ENCODE measurements at regions not wholly inside any gene's neighbourhood (a gene's known extent, or its start where the extent isn't known, plus 50 kb on each side); places are given as distances from the start of the nearest gene placed in this dataset.

DNA sequence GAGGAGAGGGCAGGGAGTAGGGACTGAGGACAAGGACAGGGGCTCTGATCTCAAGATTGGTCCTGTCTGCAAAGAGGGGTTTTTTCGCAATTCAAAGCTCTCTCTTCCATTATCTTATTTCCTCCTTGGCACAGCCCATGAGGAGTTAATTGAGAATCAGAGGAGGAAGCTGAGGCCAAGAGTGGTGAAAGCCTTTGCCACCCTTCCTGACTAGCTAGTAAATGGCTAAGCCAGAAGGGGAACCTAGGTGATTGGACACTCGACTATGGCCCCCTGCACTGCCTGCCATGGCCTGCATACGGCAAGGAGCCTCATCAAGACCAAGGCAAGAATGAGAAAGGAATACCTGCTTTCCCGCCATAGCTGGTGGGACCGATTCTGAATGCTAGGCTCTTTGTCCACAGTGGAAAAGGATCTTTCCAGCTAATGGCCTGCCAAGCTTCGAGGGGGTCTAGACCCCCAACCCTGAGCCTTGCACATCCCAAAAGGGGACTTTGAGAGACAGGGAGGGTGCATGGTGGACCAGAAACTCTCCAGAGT, 237.9 kb downstream of the HAUS1 start:
- DNase-seq (ENCODE audit: low spot score, unreplicated experiment) = no peak
- Mint-ChIP-seq H3K36me3 (ENCODE audit: insufficient read depth) (no peaks in the 10 kb centered on the region), H3K9me3 (ENCODE audit: low read depth) (no peaks in the 10 kb centered on the region), H3K27me3 (no peaks in the 10 kb centered on the region), H3K4me1 (ENCODE audit: low read depth) (peaks cover 47% of the 10 kb centered on the region), H3K4me3 (ENCODE audit: low read depth) (no peak overlapping the region), H3K27ac (no peak overlapping the region)
- TF ChIP-seq, protein P1, sequence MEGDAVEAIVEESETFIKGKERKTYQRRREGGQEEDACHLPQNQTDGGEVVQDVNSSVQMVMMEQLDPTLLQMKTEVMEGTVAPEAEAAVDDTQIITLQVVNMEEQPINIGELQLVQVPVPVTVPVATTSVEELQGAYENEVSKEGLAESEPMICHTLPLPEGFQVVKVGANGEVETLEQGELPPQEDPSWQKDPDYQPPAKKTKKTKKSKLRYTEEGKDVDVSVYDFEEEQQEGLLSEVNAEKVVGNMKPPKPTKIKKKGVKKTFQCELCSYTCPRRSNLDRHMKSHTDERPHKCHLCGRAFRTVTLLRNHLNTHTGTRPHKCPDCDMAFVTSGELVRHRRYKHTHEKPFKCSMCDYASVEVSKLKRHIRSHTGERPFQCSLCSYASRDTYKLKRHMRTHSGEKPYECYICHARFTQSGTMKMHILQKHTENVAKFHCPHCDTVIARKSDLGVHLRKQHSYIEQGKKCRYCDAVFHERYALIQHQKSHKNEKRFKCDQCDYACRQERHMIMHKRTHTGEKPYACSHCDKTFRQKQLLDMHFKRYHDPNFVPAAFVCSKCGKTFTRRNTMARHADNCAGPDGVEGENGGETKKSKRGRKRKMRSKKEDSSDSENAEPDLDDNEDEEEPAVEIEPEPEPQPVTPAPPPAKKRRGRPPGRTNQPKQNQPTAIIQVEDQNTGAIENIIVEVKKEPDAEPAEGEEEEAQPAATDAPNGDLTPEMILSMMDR (IDR thresholded peaks at IDR 0.05; ENCODE audit: unreplicated experiment) = no peak

DNA sequence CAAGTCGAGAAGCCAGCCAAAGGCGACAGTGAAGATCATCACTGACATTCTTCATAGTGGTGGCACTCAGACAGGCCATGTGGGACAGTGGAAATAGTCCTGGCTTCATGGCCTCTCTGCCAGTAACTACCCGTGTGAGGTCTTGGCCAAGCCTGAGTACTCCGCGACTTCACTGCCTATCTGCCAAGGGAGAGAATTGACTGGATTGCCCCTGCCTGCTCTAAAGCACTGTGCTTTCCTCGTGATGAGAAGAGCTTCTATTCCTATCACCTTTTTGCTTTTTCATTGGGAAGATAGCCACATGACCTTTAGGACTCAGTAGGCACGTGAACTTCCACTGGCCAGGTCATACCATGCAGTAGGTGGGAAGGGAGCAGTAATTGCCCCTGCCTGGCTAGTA, 239.3 kb downstream of the HAUS1 start:
- Mint-ChIP-seq H3K4me3 (ENCODE audit: low read depth) (no peak overlapping the region), H3K9me3 (ENCODE audit: low read depth) (no peaks in the 10 kb centered on the region), H3K36me3 (ENCODE audit: insufficient read depth) (no peaks in the 10 kb centered on the region), H3K27me3 (no peaks in the 10 kb centered on the region), H3K27ac (no peak overlapping the region), H3K4me1 (ENCODE audit: low read depth) (peaks cover 33% of the 10 kb centered on the region)
- no peak for DNase-seq (ENCODE audit: low spot score, unreplicated experiment)
- TF ChIP-seq, protein P1 (IDR thresholded peaks at IDR 0.05; ENCODE audit: unreplicated experiment) = no peak

DNA sequence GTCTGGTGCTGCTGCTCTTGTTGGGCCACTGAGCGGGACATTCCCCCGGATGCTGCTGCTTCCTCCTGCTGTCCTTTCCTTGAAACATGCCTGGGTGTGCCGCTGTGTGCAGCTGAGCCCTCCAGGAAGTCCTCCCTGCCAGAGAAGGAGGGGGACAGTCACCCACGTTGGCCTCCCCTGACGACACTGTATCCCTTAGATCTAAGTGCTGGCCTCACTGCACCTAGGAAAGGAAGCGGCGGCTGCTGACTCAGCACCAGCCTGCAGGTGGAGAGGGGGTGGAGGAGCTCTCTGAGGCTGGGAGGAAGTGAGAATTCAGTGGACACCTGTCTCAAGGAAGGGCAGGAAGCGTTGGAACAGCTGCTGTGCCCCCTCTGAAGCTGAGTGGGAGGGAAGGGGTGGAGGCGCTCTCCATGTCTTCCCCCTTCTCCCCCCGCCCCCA, 239.8 kb downstream of the HAUS1 start:
- Mint-ChIP-seq H3K27ac (no peak overlapping the region), H3K4me1 (ENCODE audit: low read depth) (peaks cover 28% of the 10 kb centered on the region), H3K27me3 (no peaks in the 10 kb centered on the region), H3K9me3 (ENCODE audit: low read depth) (no peaks in the 10 kb centered on the region), H3K36me3 (ENCODE audit: insufficient read depth) (no peaks in the 10 kb centered on the region), H3K4me3 (ENCODE audit: low read depth) (no peak overlapping the region)
- no peak for DNase-seq (ENCODE audit: low spot score, unreplicated experiment)
- TF ChIP-seq, protein P1 (IDR thresholded peaks at IDR 0.05; ENCODE audit: unreplicated experiment) = no peak

DNA sequence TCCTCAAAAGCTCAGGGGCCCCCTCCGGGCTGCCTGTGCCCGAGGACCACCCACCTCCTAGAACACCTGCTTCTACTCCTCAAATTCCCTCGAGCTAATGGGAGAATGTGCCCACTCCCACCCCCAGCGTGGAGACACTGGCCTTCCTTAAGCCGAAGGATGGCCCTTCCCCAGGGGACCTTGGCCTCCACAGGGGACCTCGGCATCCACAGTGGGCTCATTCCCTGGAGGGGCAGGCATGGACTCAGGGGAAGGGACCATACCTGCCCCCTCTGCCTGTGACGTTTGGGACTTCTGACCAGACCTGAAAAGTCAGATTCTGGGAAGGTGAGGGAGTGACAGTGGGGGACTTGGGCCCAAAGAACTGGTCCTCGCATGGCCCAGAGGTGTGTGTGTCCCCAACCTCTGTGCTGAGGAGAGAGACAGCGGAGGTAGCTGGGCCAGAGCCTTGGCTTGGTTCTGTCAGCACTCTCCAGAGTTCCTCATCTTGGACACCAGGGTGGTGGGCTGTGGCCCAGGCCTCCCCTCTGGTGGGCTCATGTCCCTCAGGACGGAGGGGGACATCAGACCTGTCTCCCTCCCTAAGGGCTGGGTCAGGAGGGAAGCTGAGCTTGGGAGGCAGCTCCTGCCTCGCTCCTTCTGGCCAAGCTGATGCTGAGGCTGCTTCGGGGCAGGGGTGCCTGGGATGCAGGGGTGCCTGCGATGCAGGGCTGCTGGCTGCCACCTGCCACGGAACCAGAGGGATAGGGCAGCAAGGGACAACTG, 240.4 kb downstream of the HAUS1 start:
- no peaks in the 10 kb centered on the region for H3K9me3 Mint-ChIP-seq (ENCODE audit: low read depth)
- no peak overlapping the region for H3K27ac Mint-ChIP-seq
- H3K36me3 Mint-ChIP-seq (ENCODE audit: insufficient read depth) = no peaks in the 10 kb centered on the region
- no peak for DNase-seq (ENCODE audit: low spot score, unreplicated experiment)
- H3K27me3 Mint-ChIP-seq = no peaks in the 10 kb centered on the region
- H3K4me1 Mint-ChIP-seq (ENCODE audit: low read depth) = peaks cover 22% of the 10 kb centered on the region
- H3K4me3 Mint-ChIP-seq (ENCODE audit: low read depth) = no peak overlapping the region
- TF ChIP-seq, protein P1 (IDR thresholded peaks at IDR 0.05; ENCODE audit: unreplicated experiment) = no peak

DNA sequence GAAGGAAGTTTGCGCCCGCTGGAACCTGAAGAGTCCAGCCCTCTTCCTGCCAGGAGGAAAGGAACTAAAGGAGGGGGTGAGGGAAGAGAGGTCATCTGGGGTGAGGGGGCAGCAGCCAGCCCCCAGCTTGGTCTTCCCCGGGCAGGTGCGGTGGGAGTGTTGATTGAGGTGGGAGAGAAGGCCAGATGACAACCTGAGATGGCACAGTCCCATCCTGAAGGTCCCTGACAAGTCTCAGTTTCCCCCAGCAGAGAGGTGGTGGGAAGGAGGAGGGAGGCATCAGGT, 240.9 kb downstream of the HAUS1 start:
- Mint-ChIP-seq H3K9me3 (ENCODE audit: low read depth) (no peaks in the 10 kb centered on the region), H3K4me3 (ENCODE audit: low read depth) (no peak overlapping the region), H3K4me1 (ENCODE audit: low read depth) (peaks cover 17% of the 10 kb centered on the region), H3K27me3 (no peaks in the 10 kb centered on the region), H3K27ac (no peak overlapping the region), H3K36me3 (ENCODE audit: insufficient read depth) (no peaks in the 10 kb centered on the region)
- TF ChIP-seq, protein P1 (IDR thresholded peaks at IDR 0.05; ENCODE audit: unreplicated experiment) = no peak
- no peak for DNase-seq (ENCODE audit: low spot score, unreplicated experiment)

All from progenitor cell of endocrine pancreas (in vitro differentiated cells).